ENCODE measurements at regions not wholly inside any gene's neighbourhood (a gene's known extent, or its start where the extent isn't known, plus 50 kb on each side); places are given as distances from the start of the nearest gene placed in this dataset.

GRCh38 chr10:25694206-25694933 is 239.7 kb upstream of the MYO3A start:
- ChIA-PET POLR2A (no interaction called here), CTCF (ENCODE audit: unreplicated experiment) (no interaction called here)
- Histone ChIP-seq H3K4me3 (ENCODE audit: low read depth, low read length, poor library complexity, severe bottlenecking) (no peak overlapping the region), H3K4me2 (ENCODE audit: low read length) (no peak overlapping the region), H3K9me2 (ENCODE audit: insufficient read depth, low read length) (no peaks in the 10 kb centered on the region), H3K36me3 (ENCODE audit: insufficient read depth, low read length) (no peaks in the 10 kb centered on the region), H4K20me1 (ENCODE audit: insufficient read depth, low read length) (no peaks in the 10 kb centered on the region), H3K79me2 (ENCODE audit: insufficient read depth, low read depth, low read length) (no peaks in the 10 kb centered on the region), H3K4me1 (ENCODE audit: insufficient read depth, low read length, poor library complexity, severe bottlenecking) (no peaks in the 10 kb centered on the region), H2AFZ (ENCODE audit: low read length) (no peak overlapping the region), H3K27ac (ENCODE audit: low read depth, low read length, poor library complexity, severe bottlenecking) (no peak overlapping the region), H3K9me3 (ENCODE audit: low read length) (no peaks in the 10 kb centered on the region)
- TF ChIP-seq EZH2phosphoT487 (IDR thresholded peaks at IDR 0.05; ENCODE audit: borderline replicate concordance, low read depth, low read length) (no peak), CTCF (conservative IDR thresholded peaks at IDR 0.05; ENCODE audit: low read length) (no peak)
- BruUV-seq (replicated peaks) = no TSS peak
- DNase-seq (ENCODE audit: low spot score) = no peak
- intact Hi-C loops (cut with micrococcal nuclease; ENCODE audit: unreplicated experiment) = no loop called here

- no peak for TF ChIP-seq CTCF (conservative IDR thresholded peaks at IDR 0.05; ENCODE audit: low read length)
- TF ChIP-seq EZH2phosphoT487 (IDR thresholded peaks at IDR 0.05; ENCODE audit: borderline replicate concordance, low read depth, low read length) = no peak
- ChIA-PET POLR2A (no interaction called here), CTCF (ENCODE audit: unreplicated experiment) (no interaction called here)
- no peak overlapping the region for H2AFZ ChIP-seq (ENCODE audit: low read length)
- no peak overlapping the region for H3K4me3 ChIP-seq (ENCODE audit: low read depth, low read length, poor library complexity, severe bottlenecking)
- no peaks in the 10 kb centered on the region for H3K4me1 ChIP-seq (ENCODE audit: insufficient read depth, low read length, poor library complexity, severe bottlenecking)
- intact Hi-C loops (cut with micrococcal nuclease; ENCODE audit: unreplicated experiment) = no loop called here
- no peaks in the 10 kb centered on the region for H3K9me2 ChIP-seq (ENCODE audit: insufficient read depth, low read length)
- DNase-seq (ENCODE audit: low spot score) = no peak
- no TSS peak for BruUV-seq (replicated peaks)
- H3K9me3 ChIP-seq (ENCODE audit: low read length) = no peaks in the 10 kb centered on the region
- no peaks in the 10 kb centered on the region for H4K20me1 ChIP-seq (ENCODE audit: insufficient read depth, low read length)
- H3K27ac ChIP-seq (ENCODE audit: low read depth, low read length, poor library complexity, severe bottlenecking) = no peak overlapping the region
- no peak overlapping the region for H3K4me2 ChIP-seq (ENCODE audit: low read length)
- H3K36me3 ChIP-seq (ENCODE audit: insufficient read depth, low read length) = no peaks in the 10 kb centered on the region
- H3K79me2 ChIP-seq (ENCODE audit: insufficient read depth, low read depth, low read length) = no peaks in the 10 kb centered on the region
Measured at GRCh38 chr10:25694971-25695370, 239.1 kb upstream of the MYO3A start.

- ChIA-PET CTCF (ENCODE audit: unreplicated experiment) (no interaction called here), POLR2A (no interaction called here)
- Histone ChIP-seq H3K9me3 (ENCODE audit: low read length) (no peaks in the 10 kb centered on the region), H3K4me1 (ENCODE audit: insufficient read depth, low read length, poor library complexity, severe bottlenecking) (no peaks in the 10 kb centered on the region), H3K4me3 (ENCODE audit: low read depth, low read length, poor library complexity, severe bottlenecking) (no peak overlapping the region), H3K36me3 (ENCODE audit: insufficient read depth, low read length) (no peaks in the 10 kb centered on the region), H3K79me2 (ENCODE audit: insufficient read depth, low read depth, low read length) (no peaks in the 10 kb centered on the region), H3K27ac (ENCODE audit: low read depth, low read length, poor library complexity, severe bottlenecking) (no peak overlapping the region), H4K20me1 (ENCODE audit: insufficient read depth, low read length) (no peaks in the 10 kb centered on the region), H3K4me2 (ENCODE audit: low read length) (no peak overlapping the region), H2AFZ (ENCODE audit: low read length) (no peak overlapping the region), H3K9me2 (ENCODE audit: insufficient read depth, low read length) (no peaks in the 10 kb centered on the region)
- intact Hi-C loops (cut with micrococcal nuclease; ENCODE audit: unreplicated experiment) = no loop called here
- TF ChIP-seq EZH2phosphoT487 (IDR thresholded peaks at IDR 0.05; ENCODE audit: borderline replicate concordance, low read depth, low read length) (no peak), CTCF (conservative IDR thresholded peaks at IDR 0.05; ENCODE audit: low read length) (no peak)
- no peak for DNase-seq (ENCODE audit: low spot score)
- no TSS peak for BruUV-seq (replicated peaks)
Measured at GRCh38 chr10:25695586-25695985, 238.4 kb upstream of the MYO3A start.

Measured in OCI-LY7 (cell line).